Right renal cortex interstitium (tissue), 3 donors: ENCODE measurements at regions not wholly inside any gene's neighbourhood (a gene's known extent, or its start where the extent isn't known, plus 50 kb on each side); places are given as distances from the start of the nearest gene placed in this dataset.
"Not testable (repeated sequence)": the region's sequence is repeated elsewhere in the genome, so short reads cannot be mapped to it uniquely, and the experiment has no call there.

ENCODE experiments used
- DNase-seq, 3 donors: peaks; one replicate each; pipeline ENCODE4 v3.0.0-alpha.2; 2013; ENCODE audit warnings: low read depth in 3 of 3, low spot score in 2 of 3

- no peak for DNase-seq
These were observed 223.9 kb upstream of the ERCC4 start for GRCh38 chr16:13696017-13696416.

GRCh38 chr16:13697013-13697412, 222.9 kb upstream of the ERCC4 start:
- no peak for DNase-seq

GRCh38 chr16:13697568-13697967, 222.4 kb upstream of the ERCC4 start:
- DNase-seq = no peak

- DNase-seq = no peak
These were observed 217.3 kb upstream of the ERCC4 start for GRCh38 chr16:13702614-13703013.

- DNase-seq = no peak
These were observed 211.4 kb upstream of the ERCC4 start for GRCh38 chr16:13708347-13709120.

- no peak for DNase-seq
These were observed 201.2 kb upstream of the ERCC4 start for GRCh38 chr16:13718748-13719147.

- no peak for DNase-seq
These were observed 192.0 kb upstream of the ERCC4 start for GRCh38 chr16:13727943-13728342.

- no peak for DNase-seq
These were observed 186.4 kb upstream of the ERCC4 start for GRCh38 chr16:13733561-13733960.

GRCh38 chr16:13739621-13740373, 180.2 kb upstream of the ERCC4 start:
- not testable (repeated sequence) for DNase-seq

- no peak for DNase-seq
These were observed 177.0 kb upstream of the ERCC4 start for GRCh38 chr16:13742928-13743327.

GRCh38 chr16:13743571-13743970, 176.4 kb upstream of the ERCC4 start:
- DNase-seq = no peak

- DNase-seq = no peak
These were observed 163.4 kb upstream of the ERCC4 start for GRCh38 chr16:13756411-13757140.

- DNase-seq = no peak
These were observed 153.6 kb upstream of the ERCC4 start for GRCh38 chr16:13766334-13766733.

- DNase-seq = peak in 2 of 3 donors; percentile 23 to 25
These were observed 152.7 kb upstream of the ERCC4 start for GRCh38 chr16:13767215-13767614.

GRCh38 chr16:13768471-13768870, 151.5 kb upstream of the ERCC4 start:
- no peak for DNase-seq

GRCh38 chr16:13770436-13770835, 149.5 kb upstream of the ERCC4 start:
- DNase-seq = no peak

GRCh38 chr16:13772782-13773181, 147.2 kb upstream of the ERCC4 start:
- DNase-seq = no peak

GRCh38 chr16:13779676-13780075, 140.3 kb upstream of the ERCC4 start:
- no peak for DNase-seq

GRCh38 chr16:13780406-13781168, 139.4 kb upstream of the ERCC4 start:
- no peak for DNase-seq

- DNase-seq = no peak
These were observed 138.8 kb upstream of the ERCC4 start for GRCh38 chr16:13781169-13781564.
